ENCODE measurements at regions not wholly inside any gene's neighbourhood (a gene's known extent, or its start where the extent isn't known, plus 50 kb on each side); places are given as distances from the start of the nearest gene placed in this dataset.

DNA sequence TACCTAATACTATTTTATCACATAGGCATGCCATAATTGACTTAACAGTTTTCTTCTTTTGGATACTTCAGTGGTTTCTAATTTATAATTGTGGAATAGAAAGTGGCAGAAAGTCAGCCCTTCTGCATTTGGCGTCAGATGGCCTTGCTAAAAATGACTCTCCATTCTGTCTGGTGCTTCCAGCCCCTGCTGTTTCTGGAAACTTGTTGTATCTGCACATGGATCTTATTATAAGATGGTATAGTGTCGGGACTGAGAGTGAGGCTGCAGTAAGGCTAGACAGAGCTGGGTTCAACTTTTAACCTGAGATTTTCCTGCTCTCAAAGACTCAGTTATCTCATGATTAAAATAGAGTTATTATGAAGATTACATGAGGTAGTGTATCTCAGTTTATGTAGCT lies 74.8 kb upstream of the WDR72 start:
- TF ChIP-seq, protein P1, sequence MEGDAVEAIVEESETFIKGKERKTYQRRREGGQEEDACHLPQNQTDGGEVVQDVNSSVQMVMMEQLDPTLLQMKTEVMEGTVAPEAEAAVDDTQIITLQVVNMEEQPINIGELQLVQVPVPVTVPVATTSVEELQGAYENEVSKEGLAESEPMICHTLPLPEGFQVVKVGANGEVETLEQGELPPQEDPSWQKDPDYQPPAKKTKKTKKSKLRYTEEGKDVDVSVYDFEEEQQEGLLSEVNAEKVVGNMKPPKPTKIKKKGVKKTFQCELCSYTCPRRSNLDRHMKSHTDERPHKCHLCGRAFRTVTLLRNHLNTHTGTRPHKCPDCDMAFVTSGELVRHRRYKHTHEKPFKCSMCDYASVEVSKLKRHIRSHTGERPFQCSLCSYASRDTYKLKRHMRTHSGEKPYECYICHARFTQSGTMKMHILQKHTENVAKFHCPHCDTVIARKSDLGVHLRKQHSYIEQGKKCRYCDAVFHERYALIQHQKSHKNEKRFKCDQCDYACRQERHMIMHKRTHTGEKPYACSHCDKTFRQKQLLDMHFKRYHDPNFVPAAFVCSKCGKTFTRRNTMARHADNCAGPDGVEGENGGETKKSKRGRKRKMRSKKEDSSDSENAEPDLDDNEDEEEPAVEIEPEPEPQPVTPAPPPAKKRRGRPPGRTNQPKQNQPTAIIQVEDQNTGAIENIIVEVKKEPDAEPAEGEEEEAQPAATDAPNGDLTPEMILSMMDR (IDR thresholded peaks at IDR 0.05), result no peak
- Histone ChIP-seq H3K4me3 (no peak overlapping the region), H3K27ac (no peak overlapping the region)
- DNase-seq (ENCODE audit: low spot score), result no peak

DNA sequence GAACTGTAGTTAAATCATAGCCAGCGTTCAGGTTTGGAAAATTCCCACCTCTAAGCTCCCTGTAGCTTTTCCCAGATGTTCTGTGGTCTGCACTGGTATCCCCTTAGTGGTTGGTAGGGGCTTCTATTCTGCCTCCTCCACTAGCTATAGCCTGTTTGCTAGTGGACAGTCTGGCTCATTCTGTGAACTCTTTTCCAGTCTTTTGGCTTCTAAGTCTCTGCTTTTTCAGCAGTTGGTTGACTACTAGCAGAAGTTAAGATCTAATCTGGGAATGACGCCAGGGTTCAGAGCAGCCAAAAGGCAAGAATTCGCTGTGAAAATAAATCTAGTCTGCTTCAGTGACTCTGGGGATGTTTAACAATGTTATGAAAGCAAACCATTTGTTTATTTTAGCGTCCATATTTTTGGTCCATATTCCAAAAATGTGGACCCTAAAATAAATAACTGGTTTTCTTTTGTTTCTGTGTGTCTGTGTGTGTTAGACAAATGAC lies 73.7 kb upstream of the WDR72 start:
- no peak overlapping the region for H3K4me3 ChIP-seq
- no peak for DNase-seq (ENCODE audit: low spot score)
- TF ChIP-seq, protein P1 (IDR thresholded peaks at IDR 0.05), result no peak
- H3K27ac ChIP-seq, result peak overlapping the region; percentile 38 to 75

DNA sequence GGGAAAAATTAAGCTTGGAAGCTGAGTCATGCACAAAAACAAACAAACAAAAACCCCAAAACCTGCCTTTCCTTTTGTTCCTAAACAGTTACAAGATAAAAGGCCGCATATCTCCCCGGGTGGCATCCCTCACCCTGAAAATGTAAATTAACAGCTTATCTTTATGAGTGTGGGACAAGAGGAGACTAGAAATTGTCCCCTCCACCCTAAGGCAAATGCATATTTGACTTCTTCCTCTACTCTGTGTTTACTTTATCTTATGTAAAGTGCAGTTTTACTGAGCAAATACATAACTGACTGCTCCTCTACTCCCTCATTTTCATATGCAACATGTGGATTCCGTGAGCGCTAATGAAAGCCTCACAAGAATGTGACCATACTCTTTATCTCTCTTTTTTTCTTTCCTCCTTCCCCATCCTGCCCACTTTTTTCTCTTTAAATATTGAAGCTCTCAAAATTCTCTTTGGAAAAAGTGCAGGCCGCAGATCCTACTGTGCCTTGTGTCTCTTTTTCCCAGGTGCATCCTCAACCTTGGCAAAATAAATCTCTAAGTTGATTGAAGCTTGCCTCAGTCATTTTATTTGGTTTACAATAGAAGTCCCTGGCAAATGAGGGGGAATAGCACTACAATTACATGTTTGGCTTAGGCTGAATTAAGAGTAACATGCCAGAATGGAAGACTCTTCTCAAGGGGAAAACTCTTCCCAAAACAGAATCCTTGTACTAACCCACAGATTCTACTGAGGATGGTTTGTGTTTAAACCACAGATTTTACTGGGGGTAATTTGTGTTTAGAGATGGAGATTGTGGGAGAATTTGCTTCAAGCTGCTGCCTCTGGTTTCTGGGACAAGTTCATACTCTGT lies 72.7 kb upstream of the WDR72 start:
- TF ChIP-seq, protein P1 (IDR thresholded peaks at IDR 0.05), result no peak
- H3K27ac ChIP-seq, result peak overlapping the region in 1 of 2 donors; percentile 75
- H3K4me3 ChIP-seq, result no peak overlapping the region
- no peak for DNase-seq (ENCODE audit: low spot score)

DNA sequence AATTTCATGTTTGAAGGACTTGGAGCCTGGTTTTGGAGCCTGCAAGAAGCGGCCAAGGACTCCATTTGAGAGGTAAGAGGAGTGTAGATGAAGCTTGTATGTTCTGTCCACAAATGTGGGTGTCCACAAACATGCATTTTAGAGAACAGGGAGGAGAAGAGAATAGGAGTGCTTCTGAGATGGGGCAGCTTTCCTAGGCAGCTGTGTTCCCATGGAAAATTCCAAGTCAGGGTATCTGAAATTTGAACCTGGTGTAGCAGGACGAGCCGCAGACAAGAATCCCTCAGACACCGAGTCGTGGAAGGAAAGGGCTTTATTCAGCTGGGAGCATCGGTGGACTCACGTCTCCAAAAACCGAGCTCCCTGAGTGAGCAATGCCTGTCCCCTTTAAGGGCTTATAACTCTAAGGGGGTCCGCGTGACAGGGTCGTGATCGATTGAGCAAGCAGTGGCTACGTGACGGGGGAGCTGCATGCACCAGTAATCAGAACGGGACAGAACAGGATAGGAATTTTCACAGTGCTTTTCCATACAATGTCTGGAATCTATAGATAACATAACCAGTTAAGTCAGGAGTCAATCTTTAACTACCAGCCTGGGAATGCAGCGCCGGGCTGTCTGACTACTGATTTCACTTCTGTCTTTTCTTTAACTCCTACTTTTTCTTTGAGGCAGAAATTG lies 71.4 kb upstream of the WDR72 start:
- Histone ChIP-seq H3K4me3 (no peak overlapping the region), H3K27ac (no peak overlapping the region)
- TF ChIP-seq, protein P1 (IDR thresholded peaks at IDR 0.05), result no peak
- DNase-seq (ENCODE audit: low spot score), result no peak

DNA sequence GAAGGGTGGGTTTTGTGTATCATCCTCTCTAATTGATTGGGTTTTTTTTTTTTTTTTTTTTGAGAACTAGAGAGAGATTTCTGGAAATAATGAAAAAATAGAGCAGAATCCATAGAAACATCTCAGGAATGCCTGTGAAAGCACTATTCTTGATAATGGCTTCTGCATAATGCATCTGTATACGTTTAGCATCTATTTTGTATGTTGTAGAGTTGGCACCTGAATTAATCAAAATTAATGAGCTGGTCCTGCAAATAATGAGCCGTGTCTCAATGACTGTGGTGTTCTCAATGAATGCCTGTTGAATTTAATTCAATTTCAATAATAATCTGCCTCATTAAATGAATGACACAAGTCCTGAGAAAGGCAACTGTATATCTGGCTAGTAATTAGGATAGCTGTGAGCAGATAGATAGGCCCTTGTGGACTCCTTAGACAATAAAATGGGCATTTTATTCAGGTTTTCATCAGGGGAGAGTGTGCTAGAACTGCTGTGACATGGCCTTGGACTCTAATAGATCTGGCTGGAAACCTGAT lies 70.5 kb upstream of the WDR72 start:
- no peak for DNase-seq (ENCODE audit: low spot score)
- no peak overlapping the region for H3K27ac ChIP-seq
- TF ChIP-seq, protein P1 (IDR thresholded peaks at IDR 0.05), result no peak
- no peak overlapping the region for H3K4me3 ChIP-seq

DNA sequence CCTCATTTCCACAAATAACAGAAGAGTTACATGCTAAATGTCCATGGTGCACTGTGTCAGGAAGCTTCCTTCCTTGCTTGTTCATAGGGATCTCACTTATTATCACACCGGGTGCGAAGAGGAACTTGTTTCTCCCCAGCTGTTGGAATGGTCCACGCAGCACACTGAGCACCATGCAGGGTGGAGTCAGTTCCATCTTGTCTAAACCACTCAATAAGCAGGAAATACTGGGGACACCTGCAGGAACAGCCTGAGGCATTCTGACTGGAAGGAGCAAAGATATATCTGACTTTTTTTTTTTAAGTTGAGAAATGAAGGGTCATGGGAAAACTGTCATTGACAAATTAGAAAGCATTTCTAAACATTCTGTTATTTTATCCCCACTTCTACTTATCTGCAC lies 70.0 kb upstream of the WDR72 start:
- no peak overlapping the region for H3K27ac ChIP-seq
- TF ChIP-seq, protein P1 (IDR thresholded peaks at IDR 0.05), result no peak
- DNase-seq (ENCODE audit: low spot score), result no peak
- H3K4me3 ChIP-seq, result no peak overlapping the region
